ENCODE measurements at regions not wholly inside any gene's neighbourhood (a gene's known extent, or its start where the extent isn't known, plus 50 kb on each side); places are given as distances from the start of the nearest gene placed in this dataset.

DNA sequence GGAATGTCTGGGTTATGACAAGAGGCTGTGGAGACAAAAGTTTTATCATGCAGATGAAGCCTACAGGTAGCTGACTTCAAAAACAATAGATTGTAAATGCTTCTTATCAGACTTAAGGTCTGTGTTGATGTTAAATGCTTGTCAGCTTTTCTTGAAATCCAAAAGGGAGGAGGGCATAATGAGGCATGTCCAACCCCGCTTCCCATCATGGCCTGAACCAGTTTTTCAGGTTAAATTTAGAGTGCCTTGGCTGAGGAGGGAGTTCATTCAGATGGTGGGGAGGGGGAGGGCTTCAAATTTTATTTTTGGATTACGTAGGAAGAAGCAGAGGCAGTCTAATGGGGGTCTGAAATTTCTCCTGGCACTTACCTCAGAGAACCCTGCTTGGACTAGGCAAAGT lies 207.7 kb upstream of the HDX start:
- no peak for DNase-seq
- Histone ChIP-seq H3K79me2 (ENCODE audit: insufficient read depth, low read length) (no peaks in the 10 kb centered on the region), H3K9ac (ENCODE audit: insufficient read depth, low read length, poor library complexity, severe bottlenecking) (no peak overlapping the region), H2AFZ (ENCODE audit: insufficient read depth, low read depth, low read length, poor library complexity, severe bottlenecking) (no peak overlapping the region), H3K4me2 (replicated peaks; ENCODE audit: extremely low read depth, low read length, poor library complexity, severe bottlenecking) (no peak overlapping the region), H3K9me3 (replicated peaks in 1 of 2; ENCODE audit: control insufficient read depth in 1 of 2, insufficient read depth in 1 of 2, low read length in 2 of 2) (no peaks in the 10 kb centered on the region), H3K27ac (ENCODE audit: low read depth in 1 of 2, low read length in 2 of 2) (no peak overlapping the region), H3K4me1 (ENCODE audit: control insufficient read depth in 1 of 2, insufficient read depth in 2 of 2, low read length in 2 of 2) (peaks cover 4% of the 10 kb centered on the region in 2 donors), H3K27me3 (ENCODE audit: control insufficient read depth in 2 of 2, insufficient read depth in 2 of 2, low read length in 2 of 2) (no peaks in the 10 kb centered on the region), H4K20me1 (ENCODE audit: insufficient read depth, low read length) (no peaks in the 10 kb centered on the region), H3K4me3 (replicated peaks in 1 of 3; ENCODE audit: low read depth in 2 of 3, low read length in 3 of 3) (no peak overlapping the region), H3K36me3 (replicated peaks in 1 of 2; ENCODE audit: control insufficient read depth in 1 of 2, insufficient read depth in 2 of 2, low read length in 2 of 2) (no peaks in the 10 kb centered on the region)
- H3K36me3 Mint-ChIP-seq = no peaks in the 10 kb centered on the region
- H3K4me1 Mint-ChIP-seq = peaks cover 7% of the 10 kb centered on the region
- intact Hi-C loops (cut with micrococcal nuclease) = no loop called here
- TF ChIP-seq, protein P1, sequence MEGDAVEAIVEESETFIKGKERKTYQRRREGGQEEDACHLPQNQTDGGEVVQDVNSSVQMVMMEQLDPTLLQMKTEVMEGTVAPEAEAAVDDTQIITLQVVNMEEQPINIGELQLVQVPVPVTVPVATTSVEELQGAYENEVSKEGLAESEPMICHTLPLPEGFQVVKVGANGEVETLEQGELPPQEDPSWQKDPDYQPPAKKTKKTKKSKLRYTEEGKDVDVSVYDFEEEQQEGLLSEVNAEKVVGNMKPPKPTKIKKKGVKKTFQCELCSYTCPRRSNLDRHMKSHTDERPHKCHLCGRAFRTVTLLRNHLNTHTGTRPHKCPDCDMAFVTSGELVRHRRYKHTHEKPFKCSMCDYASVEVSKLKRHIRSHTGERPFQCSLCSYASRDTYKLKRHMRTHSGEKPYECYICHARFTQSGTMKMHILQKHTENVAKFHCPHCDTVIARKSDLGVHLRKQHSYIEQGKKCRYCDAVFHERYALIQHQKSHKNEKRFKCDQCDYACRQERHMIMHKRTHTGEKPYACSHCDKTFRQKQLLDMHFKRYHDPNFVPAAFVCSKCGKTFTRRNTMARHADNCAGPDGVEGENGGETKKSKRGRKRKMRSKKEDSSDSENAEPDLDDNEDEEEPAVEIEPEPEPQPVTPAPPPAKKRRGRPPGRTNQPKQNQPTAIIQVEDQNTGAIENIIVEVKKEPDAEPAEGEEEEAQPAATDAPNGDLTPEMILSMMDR (IDR thresholded peaks at IDR 0.05) = no peak
- H3K4me3 Mint-ChIP-seq = no peak overlapping the region
- peaks cover 0 to 4% (median 2%) of the 10 kb centered on the region in 7 donors for H3K9me3 Mint-ChIP-seq
- H3K27me3 Mint-ChIP-seq (ENCODE audit: low read depth in 3 of 3) = peaks cover 0 to 4% (median 0%) of the 10 kb centered on the region in 3 donors
- no peak overlapping the region for H3K27ac Mint-ChIP-seq
- WGBS (ENCODE audit: insufficient coverage) = no CpG with 5 or more reads among the region's 2 CpGs

- Mint-ChIP-seq H3K4me3 (no peak overlapping the region), H3K9me3 (peaks cover 0 to 4% (median 2%) of the 10 kb centered on the region in 7 donors), H3K4me1 (peaks cover 14% of the 10 kb centered on the region), H3K27me3 (ENCODE audit: low read depth in 3 of 3) (peaks cover 0 to 4% (median 0%) of the 10 kb centered on the region in 3 donors), H3K27ac (no peak overlapping the region), H3K36me3 (no peaks in the 10 kb centered on the region)
- Histone ChIP-seq H3K4me2 (replicated peaks; ENCODE audit: extremely low read depth, low read length, poor library complexity, severe bottlenecking) (no peak overlapping the region), H3K79me2 (ENCODE audit: insufficient read depth, low read length) (no peaks in the 10 kb centered on the region), H3K4me3 (replicated peaks in 1 of 3; ENCODE audit: low read depth in 2 of 3, low read length in 3 of 3) (no peak overlapping the region), H3K27ac (ENCODE audit: low read depth in 1 of 2, low read length in 2 of 2) (no peak overlapping the region), H3K4me1 (ENCODE audit: control insufficient read depth in 1 of 2, insufficient read depth in 2 of 2, low read length in 2 of 2) (peaks cover 6 to 11% of the 10 kb centered on the region in 2 donors), H3K36me3 (replicated peaks in 1 of 2; ENCODE audit: control insufficient read depth in 1 of 2, insufficient read depth in 2 of 2, low read length in 2 of 2) (no peaks in the 10 kb centered on the region), H3K27me3 (ENCODE audit: control insufficient read depth in 2 of 2, insufficient read depth in 2 of 2, low read length in 2 of 2) (no peaks in the 10 kb centered on the region), H3K9ac (ENCODE audit: insufficient read depth, low read length, poor library complexity, severe bottlenecking) (no peak overlapping the region), H2AFZ (ENCODE audit: insufficient read depth, low read depth, low read length, poor library complexity, severe bottlenecking) (no peak overlapping the region), H4K20me1 (ENCODE audit: insufficient read depth, low read length) (no peaks in the 10 kb centered on the region), H3K9me3 (replicated peaks in 1 of 2; ENCODE audit: control insufficient read depth in 1 of 2, insufficient read depth in 1 of 2, low read length in 2 of 2) (no peaks in the 10 kb centered on the region)
- no peak for DNase-seq
- WGBS (ENCODE audit: insufficient coverage) = no CpG with 5 or more reads among the region's 3 CpGs
- TF ChIP-seq, protein P1 (IDR thresholded peaks at IDR 0.05) = no peak
- intact Hi-C loops (cut with micrococcal nuclease) = no loop called here
Measured at GRCh38 chrX:84710611-84711010, 208.4 kb upstream of the HDX start.

All from CD14-positive monocyte (primary cell).